ENCODE measurements at regions not wholly inside any gene's neighbourhood (a gene's known extent, or its start where the extent isn't known, plus 50 kb on each side); places are given as distances from the start of the nearest gene placed in this dataset.

- TF ChIP-seq OSR1 (CRISPR knock-in tag; IDR thresholded peaks at IDR 0.05) (no peak), CSRNP3 (CRISPR knock-in tag; IDR thresholded peaks at IDR 0.05) (no peak), RARB (CRISPR knock-in tag; IDR thresholded peaks at IDR 0.05) (no peak), TCF4 (CRISPR knock-in tag; IDR thresholded peaks at IDR 0.05; ENCODE audit: borderline replicate concordance) (no peak), CSDC2 (CRISPR knock-in tag; IDR thresholded peaks at IDR 0.05) (no peak), SNAI2 (CRISPR knock-in tag; IDR thresholded peaks at IDR 0.05) (no peak), ARNTL (CRISPR knock-in tag; IDR thresholded peaks at IDR 0.05; ENCODE audit: borderline replicate concordance, low read depth) (no peak), BACH2 (CRISPR knock-in tag; IDR thresholded peaks at IDR 0.05; ENCODE audit: borderline replicate concordance) (no peak), ZNF8 (CRISPR knock-in tag; IDR thresholded peaks at IDR 0.05) (no peak), ZC3H10 (CRISPR knock-in tag; IDR thresholded peaks at IDR 0.05) (no peak), ESRRG (CRISPR knock-in tag; IDR thresholded peaks at IDR 0.05) (no peak), ZFP30 (CRISPR knock-in tag; IDR thresholded peaks at IDR 0.05) (no peak)
- TF ChIP-seq, protein P1, sequence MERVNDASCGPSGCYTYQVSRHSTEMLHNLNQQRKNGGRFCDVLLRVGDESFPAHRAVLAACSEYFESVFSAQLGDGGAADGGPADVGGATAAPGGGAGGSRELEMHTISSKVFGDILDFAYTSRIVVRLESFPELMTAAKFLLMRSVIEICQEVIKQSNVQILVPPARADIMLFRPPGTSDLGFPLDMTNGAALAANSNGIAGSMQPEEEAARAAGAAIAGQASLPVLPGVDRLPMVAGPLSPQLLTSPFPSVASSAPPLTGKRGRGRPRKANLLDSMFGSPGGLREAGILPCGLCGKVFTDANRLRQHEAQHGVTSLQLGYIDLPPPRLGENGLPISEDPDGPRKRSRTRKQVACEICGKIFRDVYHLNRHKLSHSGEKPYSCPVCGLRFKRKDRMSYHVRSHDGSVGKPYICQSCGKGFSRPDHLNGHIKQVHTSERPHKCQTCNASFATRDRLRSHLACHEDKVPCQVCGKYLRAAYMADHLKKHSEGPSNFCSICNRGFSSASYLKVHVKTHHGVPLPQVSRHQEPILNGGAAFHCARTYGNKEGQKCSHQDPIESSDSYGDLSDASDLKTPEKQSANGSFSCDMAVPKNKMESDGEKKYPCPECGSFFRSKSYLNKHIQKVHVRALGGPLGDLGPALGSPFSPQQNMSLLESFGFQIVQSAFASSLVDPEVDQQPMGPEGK (CRISPR knock-in tag; IDR thresholded peaks at IDR 0.05; ENCODE audit: borderline replicate concordance), result no peak
- TF ChIP-seq, protein P2, sequence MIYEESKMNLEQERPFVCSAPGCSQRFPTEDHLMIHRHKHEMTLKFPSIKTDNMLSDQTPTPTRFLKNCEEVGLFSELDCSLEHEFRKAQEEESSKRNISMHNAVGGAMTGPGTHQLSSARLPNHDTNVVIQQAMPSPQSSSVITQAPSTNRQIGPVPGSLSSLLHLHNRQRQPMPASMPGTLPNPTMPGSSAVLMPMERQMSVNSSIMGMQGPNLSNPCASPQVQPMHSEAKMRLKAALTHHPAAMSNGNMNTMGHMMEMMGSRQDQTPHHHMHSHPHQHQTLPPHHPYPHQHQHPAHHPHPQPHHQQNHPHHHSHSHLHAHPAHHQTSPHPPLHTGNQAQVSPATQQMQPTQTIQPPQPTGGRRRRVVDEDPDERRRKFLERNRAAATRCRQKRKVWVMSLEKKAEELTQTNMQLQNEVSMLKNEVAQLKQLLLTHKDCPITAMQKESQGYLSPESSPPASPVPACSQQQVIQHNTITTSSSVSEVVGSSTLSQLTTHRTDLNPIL (CRISPR knock-in tag; IDR thresholded peaks at IDR 0.05; ENCODE audit: low read depth), result no peak
These were observed 634.1 kb upstream of the TBL1XR1 start for GRCh38 chr3:177831361-177831760.

Data from SK-N-SH treated with all-trans-retinoic acid at 6 μM for 48 hours (cell line).